Esophagus muscularis mucosa (tissue), 4 donors: ENCODE measurements at regions not wholly inside any gene's neighbourhood (a gene's known extent, or its start where the extent isn't known, plus 50 kb on each side); places are given as distances from the start of the nearest gene placed in this dataset.

ENCODE experiments used
- CTCF ChIP-seq, 3 experiments: fragments of 200-600 bp in 2 of 3; fragments of 450-650 bp in 1 of 3; sonication (generic) in 2 of 3; IDR thresholded peaks; one replicate each; pipeline ENCODE4 v1.5.1; 2017 to 2019; ENCODE audit warnings: antibody characterized with exemption in 3 of 3, mild to moderate bottlenecking in 2 of 3, moderate library complexity in 1 of 3
- EP300 ChIP-seq: sonication (generic); formaldehyde crosslinking; IDR thresholded peaks from one replicate; pipeline ENCODE4 v1.6.1; 2017; ENCODE audit warnings: antibody characterized with exemption
- POLR2A ChIP-seq: fragments of 450-650 bp; IDR thresholded peaks from one replicate; pipeline ENCODE4 v1.6.1; 2017; ENCODE audit warnings: antibody characterized with exemption, moderate library complexity, mild to moderate bottlenecking, low read depth

- no peak for TF ChIP-seq CTCF (IDR thresholded peaks at IDR 0.05)
- no peak for TF ChIP-seq POLR2A
- no peak for TF ChIP-seq EP300
Observed at GRCh38 chr7:27405780-27406179, 163.2 kb downstream of the EVX1 start.
